ENCODE measurements at regions not wholly inside any gene's neighbourhood (a gene's known extent, or its start where the extent isn't known, plus 50 kb on each side); places are given as distances from the start of the nearest gene placed in this dataset.

- no peak for ATAC-seq
Measured at GRCh38 chr5:89087551-89088318, 204.8 kb upstream of the MEF2C start.

GRCh38 chr5:89087128-89087527 is 204.1 kb upstream of the MEF2C start:
- Histone ChIP-seq H3K4me3 (no peak overlapping the region), H3K27ac (no peak overlapping the region), H3K27me3 (no peaks in the 10 kb centered on the region), H3K4me1 (no peaks in the 10 kb centered on the region), H3K9me3 (no peaks in the 10 kb centered on the region), H3K36me3 (no peaks in the 10 kb centered on the region)
- TF ChIP-seq CTCF (IDR thresholded peaks at IDR 0.05), result no peak
- no peak for TF ChIP-seq EP300 (IDR thresholded peaks at IDR 0.05)
- no peak for TF ChIP-seq POLR2A (IDR thresholded peaks at IDR 0.05)
- TF ChIP-seq POLR2AphosphoS5 (IDR thresholded peaks at IDR 0.05), result no peak
- WGBS, 2 donors (ENCODE audit: low coverage in 1 of 2), result 63 to 64% methylated on average over 1 to 2 of the region's 2 CpGs
- ATAC-seq, result no peak

More at GRCh38 chr5:89087551-89088318, 204.8 kb upstream of the MEF2C start:
- Histone ChIP-seq H3K27me3 (no peaks in the 10 kb centered on the region), H3K4me3 (no peak overlapping the region), H3K27ac (no peak overlapping the region), H3K36me3 (no peaks in the 10 kb centered on the region), H3K4me1 (no peaks in the 10 kb centered on the region), H3K9me3 (no peaks in the 10 kb centered on the region)
- TF ChIP-seq POLR2AphosphoS5 (IDR thresholded peaks at IDR 0.05), result no peak
- no peak for TF ChIP-seq EP300 (IDR thresholded peaks at IDR 0.05)
- TF ChIP-seq CTCF (IDR thresholded peaks at IDR 0.05), result no peak
- no peak for TF ChIP-seq POLR2A (IDR thresholded peaks at IDR 0.05)
- WGBS, 2 donors (ENCODE audit: low coverage in 1 of 2), result 66 to 74% methylated on average over 5 to 12 of the region's 12 CpGs

- no peaks in the 10 kb centered on the region for H3K4me1 ChIP-seq
- H3K36me3 ChIP-seq, result no peaks in the 10 kb centered on the region
- no peak for ATAC-seq
- TF ChIP-seq CTCF (IDR thresholded peaks at IDR 0.05) (no peak), POLR2A (IDR thresholded peaks at IDR 0.05) (no peak), EP300 (IDR thresholded peaks at IDR 0.05) (no peak), POLR2AphosphoS5 (IDR thresholded peaks at IDR 0.05) (no peak)
- no peaks in the 10 kb centered on the region for H3K9me3 ChIP-seq
- H3K4me3 ChIP-seq, result no peak overlapping the region
- WGBS, 2 donors (ENCODE audit: low coverage in 1 of 2), result 83 to 92% methylated on average over 5 of the region's 5 CpGs
- H3K27me3 ChIP-seq, result no peaks in the 10 kb centered on the region
- no peak overlapping the region for H3K27ac ChIP-seq
Measured at GRCh38 chr5:89086390-89087086, 203.6 kb upstream of the MEF2C start.

- Histone ChIP-seq H3K27me3 (no peaks in the 10 kb centered on the region), H3K4me3 (no peak overlapping the region), H3K27ac (no peak overlapping the region), H3K4me1 (no peaks in the 10 kb centered on the region), H3K9me3 (no peaks in the 10 kb centered on the region), H3K36me3 (no peaks in the 10 kb centered on the region)
- 70 to 92% methylated on average over 1 of the region's 1 CpG for WGBS, 2 donors (ENCODE audit: low coverage in 1 of 2)
- TF ChIP-seq POLR2A (IDR thresholded peaks at IDR 0.05), result no peak
- no peak for TF ChIP-seq POLR2AphosphoS5 (IDR thresholded peaks at IDR 0.05)
- TF ChIP-seq CTCF (IDR thresholded peaks at IDR 0.05), result no peak
- TF ChIP-seq EP300 (IDR thresholded peaks at IDR 0.05), result no peak
- no peak for ATAC-seq
Measured at GRCh38 chr5:89083791-89084190, 200.8 kb upstream of the MEF2C start.

- Histone ChIP-seq H3K4me3 (no peak overlapping the region), H3K4me1 (no peaks in the 10 kb centered on the region)
- WGBS, 2 donors (ENCODE audit: low coverage in 1 of 2), result 93 to 95% methylated on average over 2 of the region's 2 CpGs
Measured at GRCh38 chr5:89081360-89081759, 198.4 kb upstream of the MEF2C start.

More at GRCh38 chr5:89081360-89081759, 198.4 kb upstream of the MEF2C start:
- no peaks in the 10 kb centered on the region for H3K36me3 ChIP-seq
- no peaks in the 10 kb centered on the region for H3K9me3 ChIP-seq
- ATAC-seq, result no peak
- no peak overlapping the region for H3K27ac ChIP-seq
- H3K27me3 ChIP-seq, result no peaks in the 10 kb centered on the region
- no peak for TF ChIP-seq EP300 (IDR thresholded peaks at IDR 0.05)
- no peak for TF ChIP-seq CTCF (IDR thresholded peaks at IDR 0.05)
- no peak for TF ChIP-seq POLR2AphosphoS5 (IDR thresholded peaks at IDR 0.05)
- TF ChIP-seq POLR2A (IDR thresholded peaks at IDR 0.05), result no peak
